ENCODE measurements at regions not wholly inside any gene's neighbourhood (a gene's known extent, or its start where the extent isn't known, plus 50 kb on each side); places are given as distances from the start of the nearest gene placed in this dataset.

GRCh38 chr4:18401868-18402267, 380.3 kb upstream of the LCORL start:
- TF ChIP-seq POLR2AphosphoS5 (IDR thresholded peaks at IDR 0.05; ENCODE audit: low read depth, low read length): no peak
- no peak for TF ChIP-seq CTCF (IDR thresholded peaks at IDR 0.05)
- no peak for TF ChIP-seq TCF7L2 (IDR thresholded peaks at IDR 0.05; ENCODE audit: low read depth, low read length)

Measured in Panc1 (cell line).